ENCODE measurements at regions not wholly inside any gene's neighbourhood (a gene's known extent, or its start where the extent isn't known, plus 50 kb on each side); places are given as distances from the start of the nearest gene placed in this dataset.

DNA sequence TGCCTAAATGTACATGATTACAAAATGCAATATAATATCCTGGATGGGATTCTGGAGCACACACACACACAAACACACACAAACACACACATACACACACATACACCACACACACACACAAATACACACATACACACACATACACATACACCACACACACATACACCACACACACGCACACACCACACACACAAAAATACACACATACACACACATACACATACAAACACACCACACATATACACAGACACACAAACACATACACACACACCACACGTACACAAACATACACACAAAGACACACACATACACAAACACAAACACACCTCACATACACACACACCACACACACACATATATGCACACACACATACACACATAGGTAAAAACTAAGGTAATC, 134.6 kb upstream of the SYNDIG1 start:
- DNase-seq (ENCODE audit: low spot score): no peak

DNA sequence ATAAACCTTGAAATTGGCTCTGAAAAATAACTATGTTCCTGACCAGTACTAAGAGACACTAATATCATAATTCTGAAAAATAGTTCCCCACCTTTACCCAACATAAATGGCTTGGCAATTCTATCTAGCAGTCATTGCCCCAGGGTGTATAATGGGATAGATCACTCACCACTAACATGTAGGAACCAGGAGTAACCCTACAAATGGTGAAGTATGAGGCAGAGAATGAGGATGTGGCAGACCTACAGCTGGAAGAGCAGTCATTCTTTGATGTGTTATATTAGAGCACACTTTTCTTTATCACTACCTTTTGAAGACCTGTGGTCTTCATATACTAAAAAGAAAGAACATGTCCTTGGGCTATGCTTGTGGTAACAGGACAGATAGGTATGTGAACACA, 136.5 kb upstream of the SYNDIG1 start:
- DNase-seq (ENCODE audit: low spot score): no peak

DNA sequence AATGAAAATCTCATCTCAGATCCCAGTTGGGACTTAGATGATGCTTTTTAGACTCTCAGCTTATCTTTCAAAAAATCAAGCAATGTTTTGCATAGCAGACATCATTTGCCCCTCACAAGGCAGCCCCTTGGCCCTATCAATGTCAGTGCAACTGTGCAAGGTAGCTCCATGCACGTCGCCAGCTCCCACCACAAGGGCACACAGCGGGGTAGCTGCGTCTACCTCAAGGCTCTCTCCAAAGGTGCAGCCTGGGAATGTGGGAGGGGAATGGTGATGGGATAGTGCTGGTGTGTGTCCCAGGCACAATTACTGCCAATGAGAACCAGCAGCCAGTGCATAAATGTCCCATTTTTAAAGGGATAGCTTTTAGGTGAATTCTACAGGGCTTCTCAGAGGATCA, 137.5 kb upstream of the SYNDIG1 start:
- DNase-seq (ENCODE audit: low spot score): no peak

DNA sequence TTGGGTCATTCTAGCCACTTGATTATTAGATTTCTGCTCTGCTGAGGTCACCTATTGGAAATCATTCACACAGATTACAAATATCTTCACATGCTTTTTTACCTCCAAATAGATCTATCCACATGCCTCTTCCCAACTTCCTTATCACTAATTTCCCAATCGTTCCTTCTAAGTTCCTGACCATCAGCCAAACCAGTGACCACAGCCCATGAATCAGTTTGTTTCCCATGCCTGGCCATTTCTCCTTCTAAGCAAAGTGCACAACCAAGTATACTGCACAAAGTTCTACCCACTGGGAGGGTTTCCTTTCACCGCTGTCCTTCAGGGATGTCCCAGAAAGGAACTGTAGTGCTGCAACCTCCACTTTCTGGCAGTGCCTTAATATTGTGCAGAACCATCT, 140.5 kb upstream of the SYNDIG1 start:
- DNase-seq (ENCODE audit: low spot score): no peak

DNA sequence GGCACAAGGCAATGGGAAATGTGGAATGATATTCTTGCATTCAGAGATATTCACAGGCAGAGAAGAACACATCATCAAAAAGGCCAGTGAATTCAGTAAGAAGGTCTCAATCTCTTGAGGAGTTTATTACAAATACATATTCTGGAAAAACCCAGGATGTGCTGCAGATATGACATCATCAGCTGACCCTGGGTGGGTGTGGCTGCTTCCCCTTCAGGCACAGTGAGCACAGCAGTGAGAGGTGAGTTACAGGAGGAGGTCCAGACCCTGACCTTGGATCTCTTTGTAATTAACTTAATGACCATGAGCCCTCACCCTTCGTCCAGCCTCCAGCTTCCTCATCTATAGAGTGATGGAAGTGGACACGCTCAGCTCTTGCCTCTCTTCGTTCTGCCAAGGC, 147.5 kb upstream of the SYNDIG1 start:
- DNase-seq (ENCODE audit: low spot score): no peak

DNA sequence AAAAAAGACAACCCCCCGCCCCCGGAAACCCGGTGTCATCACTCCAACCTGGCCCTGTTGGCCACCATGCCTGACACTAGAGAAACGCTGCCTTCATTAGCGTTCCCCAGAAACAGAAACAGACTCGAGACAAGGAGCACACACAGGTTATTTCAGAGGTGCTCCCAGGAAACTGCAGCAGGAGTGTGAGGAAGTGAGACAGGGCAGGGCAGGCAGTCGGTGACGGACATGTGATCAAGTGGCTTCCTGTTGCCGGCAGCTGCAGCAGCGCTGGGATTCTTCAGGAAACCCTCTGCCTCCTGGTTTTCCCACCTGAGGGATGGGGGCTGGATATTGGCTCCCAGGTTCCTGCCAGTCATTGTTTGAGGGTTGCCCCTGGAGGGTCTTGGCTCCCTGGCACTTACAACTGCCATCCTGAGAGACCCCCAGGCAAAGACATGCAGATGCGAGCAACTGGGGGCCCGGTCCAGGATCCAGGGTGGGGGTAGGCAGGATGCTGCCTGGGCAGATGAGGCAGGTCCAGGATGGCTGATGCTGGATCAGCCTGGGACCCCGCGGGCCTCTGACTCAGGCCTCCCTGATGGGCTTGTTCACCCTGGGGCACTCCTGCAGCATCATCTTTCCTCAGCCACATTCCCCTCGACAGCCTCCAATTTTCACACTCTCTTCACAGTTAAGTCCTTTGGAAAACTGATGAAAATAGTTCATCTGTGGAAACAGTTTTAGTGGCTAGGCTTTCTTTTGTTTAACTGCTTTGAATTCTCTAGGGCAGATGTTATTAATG, 150.7 kb upstream of the SYNDIG1 start:
- no peak for DNase-seq (ENCODE audit: low spot score)

DNA sequence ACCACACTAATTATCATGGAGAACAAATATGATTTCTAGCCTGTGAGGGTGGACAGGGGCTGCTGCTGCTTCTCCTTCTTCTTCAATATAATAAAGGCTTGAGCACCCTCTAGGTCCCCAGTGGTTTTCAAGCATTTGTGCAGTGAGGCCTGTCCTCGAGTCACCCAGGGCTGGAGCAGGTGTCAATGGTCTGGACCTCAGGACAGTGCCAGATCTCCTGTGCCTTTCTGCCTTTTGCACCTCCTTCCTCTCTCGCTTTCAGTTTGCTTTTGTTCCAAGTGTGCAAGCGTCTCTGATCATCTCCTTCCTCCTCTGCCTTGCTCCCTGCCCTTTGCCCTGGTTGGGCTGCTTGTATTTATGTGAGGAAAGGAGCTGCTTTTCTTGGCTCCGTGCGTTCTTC, 152.2 kb upstream of the SYNDIG1 start:
- DNase-seq (ENCODE audit: low spot score): no peak

DNA sequence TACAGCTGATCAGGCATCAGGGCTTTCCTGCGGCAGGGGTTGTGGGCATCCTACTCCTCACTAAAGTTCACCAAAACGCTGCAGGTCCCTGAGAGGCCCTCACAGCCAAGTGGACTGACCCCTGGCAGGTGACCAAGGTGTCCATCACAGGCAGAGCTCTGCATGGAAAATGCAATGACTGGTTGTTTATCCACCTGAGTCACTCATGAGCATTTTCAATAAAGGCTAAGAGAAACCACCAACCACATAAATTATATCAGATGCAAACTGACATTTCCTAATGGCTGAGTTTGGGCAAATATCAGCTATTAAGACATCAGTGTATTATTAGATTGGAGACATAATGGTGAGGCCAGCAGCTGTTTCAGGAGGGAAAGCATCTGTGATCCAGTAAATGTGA, 152.7 kb upstream of the SYNDIG1 start:
- no peak for DNase-seq (ENCODE audit: low spot score)

DNA sequence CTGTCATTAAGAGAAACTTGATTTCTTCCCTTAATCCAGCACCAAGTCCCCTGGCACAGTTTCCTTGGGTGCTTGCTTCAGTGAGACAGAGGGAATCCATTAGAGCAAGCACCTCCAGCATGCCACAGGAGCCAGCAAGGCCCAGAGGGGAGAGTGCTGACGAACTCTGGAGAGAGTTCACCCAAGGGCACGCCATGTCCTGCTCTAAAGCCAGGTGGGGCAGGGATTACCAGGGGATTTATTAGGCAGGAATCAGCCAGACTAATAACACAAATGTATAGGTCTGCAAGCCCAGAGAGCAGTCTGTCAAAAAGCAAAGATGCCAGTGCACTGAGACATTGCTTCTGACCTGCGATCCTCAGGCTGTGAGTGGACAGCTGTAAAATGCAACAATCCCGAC, 155.4 kb upstream of the SYNDIG1 start:
- no peak for DNase-seq (ENCODE audit: low spot score)

DNA sequence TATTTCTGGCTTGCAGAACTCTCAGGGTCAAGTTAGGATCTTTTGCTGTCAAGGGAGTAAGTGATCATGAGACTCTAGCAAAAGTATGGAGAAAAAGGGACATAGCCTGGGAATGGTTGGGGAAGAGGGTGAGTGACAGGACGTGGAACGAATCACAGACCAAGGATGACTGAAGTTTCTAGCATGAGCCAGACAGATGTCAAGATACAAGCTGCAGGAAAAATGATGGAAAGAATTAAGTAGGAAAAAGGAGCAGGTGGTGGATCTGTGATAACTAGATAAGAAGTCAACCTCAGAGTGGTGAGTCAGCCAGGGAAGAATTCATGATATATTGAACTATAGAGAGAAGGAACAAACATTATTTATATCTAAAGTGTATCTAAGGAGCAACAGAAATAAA, 159.8 kb upstream of the SYNDIG1 start:
- DNase-seq (ENCODE audit: low spot score): no peak

DNA sequence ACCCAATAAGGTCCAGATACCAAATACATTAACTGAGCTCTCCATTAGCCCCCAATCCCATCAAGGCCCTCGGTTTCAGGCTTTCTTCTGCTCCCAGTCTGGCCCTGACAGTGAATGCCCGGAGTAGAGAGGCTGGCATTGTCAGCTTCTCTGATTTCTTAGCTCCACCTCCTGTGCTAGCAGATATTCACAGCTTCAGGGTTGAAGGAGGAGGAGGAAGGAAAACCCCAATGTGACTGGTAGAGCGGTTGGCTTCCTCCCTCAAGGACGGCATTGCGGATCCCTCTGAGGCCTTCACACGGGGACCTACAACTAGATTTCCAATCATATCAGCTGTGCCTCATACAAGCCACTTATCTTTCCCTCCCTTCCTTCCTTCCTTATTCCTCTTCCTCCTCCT, 164.1 kb upstream of the SYNDIG1 start:
- no peak for DNase-seq (ENCODE audit: low spot score)

DNA sequence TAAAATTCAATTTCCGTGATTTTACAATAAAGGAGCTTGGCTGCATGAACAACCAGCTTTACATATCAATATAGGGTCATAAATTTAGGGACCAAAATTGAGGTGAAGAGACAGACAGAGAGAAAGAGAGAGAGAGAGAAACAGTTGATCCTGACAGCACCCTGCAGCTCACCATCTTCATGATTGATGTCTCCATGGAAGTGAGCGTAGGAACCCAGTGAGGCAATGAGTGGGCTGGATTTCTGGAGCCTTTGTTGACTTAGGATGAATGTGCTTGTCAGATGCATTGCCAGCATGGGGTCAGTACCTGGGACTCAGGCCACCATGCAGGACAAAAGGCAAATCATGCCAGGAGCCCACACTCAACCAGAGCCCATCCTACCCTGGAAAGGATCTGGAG, 165.1 kb upstream of the SYNDIG1 start:
- DNase-seq (ENCODE audit: low spot score): no peak

DNA sequence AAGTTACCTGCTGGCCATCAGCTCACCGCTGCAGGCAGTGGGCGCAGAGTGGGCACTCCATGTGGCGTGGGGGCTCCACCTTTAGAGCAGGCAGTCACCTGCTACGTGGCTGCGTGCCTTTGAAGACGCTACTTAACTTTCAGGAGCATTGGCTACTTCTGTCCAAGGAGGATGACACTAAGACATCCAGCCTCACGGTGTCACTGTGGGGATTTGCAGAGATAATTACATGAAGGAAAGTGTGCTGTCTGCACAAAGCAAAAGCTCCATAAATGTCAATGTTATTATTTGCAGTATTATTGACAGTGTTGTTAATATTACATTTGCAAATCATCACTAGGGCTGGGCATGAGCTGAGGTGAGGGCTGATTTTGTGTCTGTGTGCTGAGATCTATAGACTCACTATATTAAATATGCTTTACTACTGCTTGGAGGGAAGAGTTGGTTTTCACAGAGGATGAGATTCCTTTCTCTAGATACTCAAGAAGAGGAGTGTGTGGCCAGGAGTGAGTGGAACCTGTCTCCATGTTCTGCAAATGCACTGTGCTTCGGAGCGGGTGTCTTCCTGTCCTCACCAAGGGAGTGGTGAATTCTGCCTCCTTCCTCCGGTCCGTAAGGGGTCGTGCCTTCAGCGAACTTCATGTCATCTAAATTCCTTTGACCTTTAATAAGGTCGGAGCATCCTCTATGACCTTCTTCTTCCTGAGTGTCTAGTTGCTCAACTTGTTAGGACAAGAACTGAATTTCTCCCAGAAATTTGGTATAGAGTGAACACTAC, 165.8 kb upstream of the SYNDIG1 start:
- no peak for DNase-seq (ENCODE audit: low spot score)

DNA sequence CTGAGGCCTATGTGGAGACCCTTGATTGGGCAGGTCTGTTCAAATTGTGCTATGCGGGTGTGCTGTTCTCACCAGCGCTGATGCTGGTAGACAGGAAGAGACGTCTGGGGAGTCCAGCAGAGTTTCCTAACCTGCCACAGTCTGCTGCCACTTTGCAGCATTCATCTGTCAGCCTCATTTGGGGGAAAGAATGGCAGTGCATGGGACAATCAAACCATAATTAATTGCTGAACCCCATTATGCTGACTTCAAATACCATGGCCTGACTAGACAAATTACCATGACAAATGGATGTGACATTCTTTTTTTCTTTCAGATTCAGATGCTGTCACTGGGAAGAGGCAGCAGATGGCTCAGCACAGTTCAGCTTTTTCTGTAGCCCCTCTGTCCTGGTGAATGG, 171.4 kb upstream of the SYNDIG1 start:
- DNase-seq (ENCODE audit: low spot score): no peak

DNA sequence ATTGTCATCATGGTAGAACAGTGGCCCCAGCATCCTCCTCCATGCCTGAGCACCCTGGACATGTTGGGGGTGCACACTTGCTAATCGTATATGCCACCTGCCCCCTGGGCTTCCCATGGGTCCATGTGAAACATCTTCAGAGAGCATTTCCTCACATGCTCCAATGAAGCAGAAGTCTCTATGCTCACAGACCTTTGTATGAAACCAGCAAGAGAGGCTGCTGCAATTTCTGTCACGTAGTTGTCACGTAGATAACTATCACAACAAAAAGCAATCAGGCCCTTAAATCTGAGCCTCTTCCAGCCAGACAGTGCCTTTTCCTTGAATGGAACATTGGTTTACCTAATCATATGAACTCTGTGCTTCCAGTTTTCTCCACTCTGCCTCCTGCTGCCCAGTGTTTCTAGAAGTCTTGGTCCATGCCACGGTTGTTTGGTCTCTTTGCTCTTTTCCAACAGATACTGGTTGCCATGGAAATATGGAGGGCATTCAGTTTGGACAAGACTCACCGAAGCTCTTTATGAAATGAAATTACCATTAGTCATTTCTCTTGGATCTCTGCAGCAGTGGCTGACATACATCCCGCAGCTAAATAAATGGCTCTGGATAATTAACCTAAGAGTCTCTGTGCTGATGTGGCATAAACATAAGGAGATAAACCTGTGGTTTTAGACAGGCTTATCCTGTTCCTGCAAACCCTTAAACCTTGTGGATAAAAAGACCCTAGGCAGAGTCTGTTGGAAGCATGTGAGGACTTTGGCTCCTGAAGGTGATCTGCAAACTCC, 172.8 kb upstream of the SYNDIG1 start:
- no peak for DNase-seq (ENCODE audit: low spot score)

DNA sequence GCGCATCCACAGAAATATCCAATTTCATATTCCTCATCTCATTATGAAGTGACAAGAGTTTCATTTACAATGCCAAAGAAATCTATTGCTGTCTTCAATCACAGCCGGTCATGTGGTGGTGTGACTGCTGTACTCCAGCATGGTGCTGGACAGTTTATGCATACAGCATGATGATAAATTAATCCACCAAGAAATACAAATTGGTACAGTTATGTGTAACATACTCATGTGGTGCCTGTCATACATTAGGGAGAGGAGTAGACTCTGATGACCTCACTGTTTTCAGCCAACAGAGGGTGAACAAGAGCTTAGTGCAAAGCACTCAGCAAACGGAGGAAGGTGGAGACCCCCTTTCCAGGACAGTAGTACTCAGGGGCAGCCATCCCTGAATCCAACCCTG, 178.4 kb upstream of the SYNDIG1 start:
- DNase-seq (ENCODE audit: low spot score): no peak

DNA sequence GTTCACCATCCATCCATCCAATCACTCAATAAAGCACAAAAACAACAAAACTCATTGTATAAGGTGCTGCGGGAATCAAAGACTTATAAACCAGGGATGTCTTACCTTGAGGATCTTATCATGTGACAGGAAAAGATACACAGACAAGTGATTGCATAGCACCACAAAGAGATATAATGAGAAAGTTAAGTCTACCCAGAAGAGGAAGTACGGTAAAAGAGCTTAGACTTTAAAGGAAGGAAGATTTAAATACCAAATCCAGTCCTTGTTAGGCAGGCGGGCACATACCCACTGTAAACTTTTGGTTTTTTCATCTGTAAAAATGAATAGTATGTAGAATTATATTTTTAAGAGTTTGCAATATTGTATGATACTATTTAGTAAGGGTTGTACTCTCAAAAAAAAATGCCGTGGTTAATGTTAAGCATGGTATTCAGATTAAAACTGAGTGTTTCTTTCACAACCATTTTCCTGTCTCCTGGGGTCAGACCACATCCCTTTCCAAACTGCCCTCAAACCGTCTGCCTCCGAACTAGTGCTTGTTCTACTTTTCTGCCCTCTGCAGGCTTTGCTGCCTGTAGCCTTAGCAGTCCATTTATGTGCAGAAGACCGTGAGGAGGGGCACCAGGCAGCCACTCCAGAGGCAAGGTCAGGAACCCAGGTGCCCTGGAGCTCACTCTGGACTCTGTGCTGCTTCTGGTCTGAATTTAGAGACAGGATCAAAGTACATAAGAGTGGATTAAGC, 179.5 kb upstream of the SYNDIG1 start:
- no peak for DNase-seq (ENCODE audit: low spot score)

DNA sequence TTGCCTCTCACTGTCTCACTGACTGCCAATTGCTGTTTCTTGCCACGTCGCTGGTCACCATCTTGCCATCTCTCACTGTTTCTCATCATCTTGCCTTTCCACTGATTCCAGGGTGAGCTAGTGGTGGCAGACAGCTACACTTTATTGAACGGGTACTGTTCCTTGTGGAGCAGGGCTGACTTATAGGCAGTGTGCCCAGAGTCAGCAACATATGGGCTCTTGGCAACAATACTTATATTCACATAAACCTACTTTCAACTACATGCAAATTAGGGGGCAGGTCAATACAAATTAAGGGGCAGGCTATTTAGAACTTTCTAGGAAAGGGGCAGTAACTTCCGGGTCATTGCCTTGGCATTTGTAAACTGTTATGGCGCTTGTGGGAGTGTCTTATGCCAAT, 186.2 kb upstream of the SYNDIG1 start:
- no peak for DNase-seq (ENCODE audit: low spot score)

DNA sequence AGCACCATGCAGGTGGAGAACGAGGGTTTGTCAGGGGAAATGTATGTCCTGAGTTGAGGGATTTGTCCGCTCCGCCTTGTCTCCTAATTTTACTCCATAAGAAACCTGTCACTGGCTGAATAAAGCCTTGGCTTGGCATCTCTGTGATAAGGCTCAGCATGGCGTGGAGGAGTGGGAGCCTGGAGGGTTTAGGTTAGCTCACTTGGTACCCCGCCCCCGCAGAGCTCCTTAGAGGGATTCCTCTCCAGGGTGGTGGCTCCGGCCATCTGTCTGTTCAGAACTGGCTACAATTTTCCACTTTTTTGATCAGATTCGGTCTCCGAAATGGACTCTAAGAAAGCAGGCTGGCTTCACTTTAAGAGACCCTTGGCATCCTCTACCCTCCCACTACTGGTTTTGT, 192.2 kb upstream of the SYNDIG1 start:
- DNase-seq (ENCODE audit: low spot score): no peak

DNA sequence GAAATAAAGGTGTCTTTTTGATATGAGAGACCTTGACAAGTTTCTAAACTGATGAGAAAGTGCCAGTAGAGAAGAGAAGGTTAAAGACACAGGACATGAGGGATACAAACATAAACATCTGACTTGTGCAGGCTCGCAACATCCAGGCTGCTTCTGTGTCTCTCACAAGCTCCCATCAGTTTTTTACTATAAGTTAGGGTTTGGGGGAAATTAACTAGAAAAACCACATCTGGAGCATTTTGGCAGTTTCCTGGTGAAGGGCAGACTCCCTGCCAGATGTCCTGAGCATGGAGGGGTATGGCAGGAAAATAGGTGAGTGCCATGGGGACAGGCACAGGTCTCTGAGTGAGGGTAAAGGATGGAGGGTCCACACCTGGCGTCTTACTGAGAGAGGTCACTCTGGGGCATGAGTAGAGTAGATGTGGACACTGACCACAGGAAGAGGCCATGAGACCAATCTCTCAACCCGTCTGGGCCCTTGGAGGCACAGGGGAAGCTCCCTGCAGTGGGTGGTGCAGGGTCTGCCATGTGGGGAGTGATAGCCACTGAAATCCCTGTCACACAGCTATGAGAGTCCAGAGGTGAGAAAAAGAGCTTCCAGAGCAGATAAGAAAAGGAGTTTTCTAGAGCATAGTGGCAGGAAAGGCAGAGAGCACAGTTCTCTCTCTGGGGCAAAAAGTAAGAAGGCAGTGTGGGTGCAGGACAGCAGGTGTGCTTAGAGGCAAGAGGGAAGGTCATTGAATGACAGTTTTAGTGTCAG, 193.3 kb upstream of the SYNDIG1 start:
- no peak for DNase-seq (ENCODE audit: low spot score)

DNA sequence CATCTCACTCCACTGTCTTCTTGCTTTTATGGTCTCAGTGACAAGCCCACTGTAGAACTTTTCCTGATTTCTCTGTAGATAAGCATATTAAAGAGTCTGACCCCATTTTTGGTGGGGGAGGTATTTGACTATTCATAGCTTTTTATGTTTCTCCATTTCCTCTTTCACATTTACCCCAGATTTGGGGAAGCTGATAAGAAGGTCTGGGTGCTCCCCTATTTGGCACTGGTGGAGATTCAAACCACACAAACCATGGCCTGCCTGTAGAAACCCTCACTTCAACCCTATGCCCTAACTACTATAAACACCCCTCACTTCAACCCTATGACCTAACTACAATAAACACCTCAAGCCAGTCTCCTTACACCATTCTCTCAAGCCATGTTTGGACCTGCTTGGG, 196.2 kb upstream of the SYNDIG1 start:
- no peak for DNase-seq (ENCODE audit: low spot score)

DNA sequence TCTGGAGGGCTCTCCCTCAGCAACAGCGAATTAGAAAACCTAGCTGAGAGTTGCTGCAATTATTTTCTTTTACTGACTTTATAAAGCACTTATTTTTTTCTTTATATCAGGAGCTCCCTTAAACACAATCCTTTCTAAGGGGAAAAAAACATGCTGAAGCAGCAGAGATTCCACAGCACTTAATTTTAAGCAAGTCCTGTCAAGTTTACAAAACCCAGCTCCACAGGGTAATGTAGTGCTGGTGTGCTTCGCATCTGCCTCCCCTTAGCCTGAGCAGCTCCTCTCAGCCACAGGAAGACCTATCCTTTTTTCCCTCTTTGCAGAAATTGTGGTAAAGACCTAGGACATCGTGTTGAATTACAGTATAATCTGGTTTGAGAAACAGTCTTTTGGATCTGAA, 208.1 kb upstream of the SYNDIG1 start:
- DNase-seq (ENCODE audit: low spot score): no peak

Data from hepatic stellate cell (primary cell).